Activated gamma-delta T cell treated with Interleukin-2 at 50 U/mL for 16 hours (primary cell): ENCODE measurements at regions not wholly inside any gene's neighbourhood (a gene's known extent, or its start where the extent isn't known, plus 50 kb on each side); places are given as distances from the start of the nearest gene placed in this dataset.

Experiments
- DNase-seq: peaks from one replicate; pipeline ENCODE4 v3.0.0-alpha.2; 2020

GRCh38 chr11:82365351-82365750 is 368.3 kb downstream of the FAM181B start:
- DNase-seq = no peak

GRCh38 chr11:82356316-82356715 is 377.3 kb downstream of the FAM181B start:
- DNase-seq = no peak

GRCh38 chr11:82355313-82355823 is 378.3 kb downstream of the FAM181B start:
- no peak for DNase-seq

- DNase-seq = no peak
These were observed 406.8 kb downstream of the FAM181B start for GRCh38 chr11:82326853-82327252.

GRCh38 chr11:82321206-82321605 is 412.5 kb downstream of the FAM181B start:
- DNase-seq = no peak

- DNase-seq = no peak
These were observed 418.6 kb downstream of the FAM181B start for GRCh38 chr11:82315093-82315492.

GRCh38 chr11:82308979-82309378 is 424.7 kb downstream of the FAM181B start:
- DNase-seq = no peak

GRCh38 chr11:82305123-82305522 is 428.5 kb downstream of the FAM181B start:
- no peak for DNase-seq

- no peak for DNase-seq
These were observed 430.0 kb downstream of the FAM181B start for GRCh38 chr11:82303671-82304070.

- DNase-seq = no peak
These were observed 445.2 kb downstream of the FAM181B start for GRCh38 chr11:82288471-82288870.

- DNase-seq = no peak
These were observed 462.8 kb downstream of the FAM181B start for GRCh38 chr11:82270870-82271269.

- no peak for DNase-seq
These were observed 465.0 kb downstream of the FAM181B start for GRCh38 chr11:82268627-82269026.

- no peak for DNase-seq
These were observed 466.5 kb downstream of the FAM181B start for GRCh38 chr11:82267186-82267585.

- no peak for DNase-seq
These were observed 472.3 kb downstream of the FAM181B start for GRCh38 chr11:82261367-82261766.

- no peak for DNase-seq
These were observed 483.6 kb downstream of the FAM181B start for GRCh38 chr11:82250047-82250446.

GRCh38 chr11:82246926-82247325 is 486.7 kb downstream of the FAM181B start:
- DNase-seq = no peak

GRCh38 chr11:82239498-82239897 is 494.2 kb downstream of the FAM181B start:
- DNase-seq = no peak

- DNase-seq = no peak
These were observed 499.4 kb downstream of the FAM181B start for GRCh38 chr11:82234256-82234655.

GRCh38 chr11:82233201-82233600 is 500.5 kb downstream of the FAM181B start:
- no peak for DNase-seq

- no peak for DNase-seq
These were observed 504.3 kb downstream of the FAM181B start for GRCh38 chr11:82229341-82229740.

- DNase-seq = no peak
These were observed 507.7 kb downstream of the FAM181B start for GRCh38 chr11:82225930-82226329.

- DNase-seq = no peak
These were observed 508.2 kb downstream of the FAM181B start for GRCh38 chr11:82225502-82225901.

- DNase-seq = no peak
These were observed 516.6 kb downstream of the FAM181B start for GRCh38 chr11:82216927-82217570.

GRCh38 chr11:82210011-82210410 is 523.7 kb downstream of the FAM181B start:
- DNase-seq = no peak

- DNase-seq = no peak
These were observed 538.4 kb downstream of the FAM181B start for GRCh38 chr11:82195283-82195682.
